ENCODE measurements at regions not wholly inside any gene's neighbourhood (a gene's known extent, or its start where the extent isn't known, plus 50 kb on each side); places are given as distances from the start of the nearest gene placed in this dataset.
A peak's percentile ranks its signal among the peaks of the same experiment; 100 is the strongest.

DNA sequence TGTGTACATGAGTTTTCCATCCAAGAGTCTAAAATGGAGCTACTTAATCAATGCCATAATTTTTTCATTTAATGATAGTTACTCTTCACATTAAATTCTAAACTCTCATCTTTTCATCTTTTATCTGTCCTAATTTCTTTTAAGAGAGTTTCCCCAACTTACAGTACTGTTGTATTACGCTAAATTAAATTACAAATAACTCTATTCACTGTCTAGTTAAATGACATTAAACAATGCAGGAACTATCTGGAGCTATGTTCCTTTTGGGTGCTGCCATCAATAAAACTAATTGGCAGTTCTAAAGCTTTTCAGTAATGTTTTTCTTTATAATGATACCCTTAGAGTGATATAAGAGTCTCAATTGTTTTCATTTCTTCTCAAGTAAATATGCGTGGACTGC is 227.6 kb downstream of the ANKRD50 start:
- H3K79me2 ChIP-seq (ENCODE audit: control insufficient read depth, insufficient read depth, low read length): no peaks in the 10 kb centered on the region
- no peaks in the 10 kb centered on the region for H4K20me1 ChIP-seq (ENCODE audit: control insufficient read depth, extremely low read depth, insufficient read depth, low read length)
- no peak for TF ChIP-seq EZH2 (IDR thresholded peaks at IDR 0.05; ENCODE audit: low read length, missing control alignments)
- no peaks in the 10 kb centered on the region for H3K9me3 ChIP-seq (ENCODE audit: control insufficient read depth, insufficient read depth, low read depth, low read length)
- H3K27ac ChIP-seq (ENCODE audit: insufficient read depth, low read length): no peak overlapping the region
- H3K27me3 ChIP-seq (ENCODE audit: control insufficient read depth, insufficient read depth, low read length): no peaks in the 10 kb centered on the region
- no peak overlapping the region for H3K9ac ChIP-seq (ENCODE audit: insufficient read depth, low read length)
- H3K4me1 ChIP-seq (ENCODE audit: control insufficient read depth, extremely low read depth, insufficient read depth, low read length): no peaks in the 10 kb centered on the region
- no peak overlapping the region for H2AFZ ChIP-seq (ENCODE audit: low read length)
- H3K4me3 ChIP-seq (replicated peaks in 1 of 4; ENCODE audit: control extremely low read depth in 1 of 4, insufficient read depth in 1 of 4, low read depth in 3 of 4, low read length in 4 of 4): no peak overlapping the region
- H3K4me2 ChIP-seq (ENCODE audit: extremely low read depth, insufficient read depth, low read length): no peak overlapping the region
- no peaks in the 10 kb centered on the region for H3K36me3 ChIP-seq (ENCODE audit: control insufficient read depth, insufficient read depth, low read length)
- DNase-seq (ENCODE audit: low read depth in 2 of 2): no peak

- Histone ChIP-seq H4K20me1 (ENCODE audit: control insufficient read depth, extremely low read depth, insufficient read depth, low read length) (no peaks in the 10 kb centered on the region), H3K79me2 (ENCODE audit: control insufficient read depth, insufficient read depth, low read length) (no peaks in the 10 kb centered on the region), H3K27ac (ENCODE audit: insufficient read depth, low read length) (no peak overlapping the region), H2AFZ (ENCODE audit: low read length) (no peak overlapping the region), H3K36me3 (ENCODE audit: control insufficient read depth, insufficient read depth, low read length) (no peaks in the 10 kb centered on the region), H3K4me2 (ENCODE audit: extremely low read depth, insufficient read depth, low read length) (no peak overlapping the region), H3K4me1 (ENCODE audit: control insufficient read depth, extremely low read depth, insufficient read depth, low read length) (no peaks in the 10 kb centered on the region), H3K27me3 (ENCODE audit: control insufficient read depth, insufficient read depth, low read length) (no peaks in the 10 kb centered on the region), H3K4me3 (replicated peaks in 1 of 4; ENCODE audit: control extremely low read depth in 1 of 4, insufficient read depth in 1 of 4, low read depth in 3 of 4, low read length in 4 of 4) (no peak overlapping the region), H3K9ac (ENCODE audit: insufficient read depth, low read length) (no peak overlapping the region), H3K9me3 (ENCODE audit: control insufficient read depth, insufficient read depth, low read depth, low read length) (no peaks in the 10 kb centered on the region)
- TF ChIP-seq CTCF (conservative IDR thresholded peaks at IDR 0.05 in 1 of 2, IDR thresholded peaks at IDR 0.05 in 1 of 2; ENCODE audit: low read depth in 1 of 2, low read length in 2 of 2) (no peak), EZH2 (IDR thresholded peaks at IDR 0.05; ENCODE audit: low read length, missing control alignments) (no peak)
- DNase-seq (ENCODE audit: low read depth in 2 of 2): no peak
Measured at GRCh38 chr4:124486423-124486822, 226.1 kb downstream of the ANKRD50 start.

GRCh38 chr4:124487651-124488050 is 224.9 kb downstream of the ANKRD50 start:
- Histone ChIP-seq H3K27ac (ENCODE audit: insufficient read depth, low read length) (no peak overlapping the region), H3K9ac (ENCODE audit: insufficient read depth, low read length) (no peak overlapping the region), H3K36me3 (ENCODE audit: control insufficient read depth, insufficient read depth, low read length) (no peaks in the 10 kb centered on the region), H4K20me1 (ENCODE audit: control insufficient read depth, extremely low read depth, insufficient read depth, low read length) (no peaks in the 10 kb centered on the region), H3K4me2 (ENCODE audit: extremely low read depth, insufficient read depth, low read length) (no peak overlapping the region), H3K4me1 (ENCODE audit: control insufficient read depth, extremely low read depth, insufficient read depth, low read length) (no peaks in the 10 kb centered on the region), H2AFZ (ENCODE audit: low read length) (peak overlapping the region; percentile 23), H3K9me3 (ENCODE audit: control insufficient read depth, insufficient read depth, low read depth, low read length) (no peaks in the 10 kb centered on the region), H3K27me3 (ENCODE audit: control insufficient read depth, insufficient read depth, low read length) (no peaks in the 10 kb centered on the region), H3K4me3 (replicated peaks in 1 of 4; ENCODE audit: control extremely low read depth in 1 of 4, insufficient read depth in 1 of 4, low read depth in 3 of 4, low read length in 4 of 4) (no peak overlapping the region), H3K79me2 (ENCODE audit: control insufficient read depth, insufficient read depth, low read length) (no peaks in the 10 kb centered on the region)
- peak in 1 of 2 donors; percentile 23 for DNase-seq (ENCODE audit: low read depth in 2 of 2)
- TF ChIP-seq EZH2 (IDR thresholded peaks at IDR 0.05; ENCODE audit: low read length, missing control alignments) (no peak), CTCF (conservative IDR thresholded peaks at IDR 0.05 in 1 of 2, IDR thresholded peaks at IDR 0.05 in 1 of 2; ENCODE audit: low read depth in 1 of 2, low read length in 2 of 2) (no peak)

Measured in fibroblast of lung (primary cell).